ENCODE measurements at regions not wholly inside any gene's neighbourhood (a gene's known extent, or its start where the extent isn't known, plus 50 kb on each side); places are given as distances from the start of the nearest gene placed in this dataset.
"Not testable (repeated sequence)": the region's sequence is repeated elsewhere in the genome, so short reads cannot be mapped to it uniquely, and the experiment has no call there.

- intact Hi-C loops (cut with DNase I) = no loop called here
- Histone ChIP-seq H3K4me3 (no peak overlapping the region), H3K27ac (no peak overlapping the region), H3K36me3 (replicated peaks in 1 of 2) (no peaks in the 10 kb centered on the region), H3K27me3 (no peaks in the 10 kb centered on the region), H3K9me3 (replicated peaks in 1 of 3) (no peaks in the 10 kb centered on the region), H3K4me1 (replicated peaks in 1 of 2) (peaks cover 0 to 6% of the 10 kb centered on the region in 2 donors)
- TF ChIP-seq POLR2A (IDR thresholded peaks at IDR 0.05) = no peak
- TF ChIP-seq CTCF (IDR thresholded peaks at IDR 0.05) = no peak
- 96 to 98% (median 97%) methylated on average over 20 of the region's 20 CpGs for WGBS, 4 donors
- DNase-seq = peak in 1 of 7 donors; percentile 12
Observed at GRCh38 chr15:28783873-28784272, 64.6 kb downstream of the GOLGA6L7 start.

GRCh38 chr15:28783466-28783865 lies 65.0 kb downstream of the GOLGA6L7 start:
- Histone ChIP-seq H3K9me3 (replicated peaks in 1 of 3) (no peaks in the 10 kb centered on the region), H3K4me1 (replicated peaks in 1 of 2) (peaks cover 0 to 3% of the 10 kb centered on the region in 2 donors), H3K27me3 (no peaks in the 10 kb centered on the region), H3K36me3 (replicated peaks in 1 of 2) (no peaks in the 10 kb centered on the region), H3K4me3 (no peak overlapping the region), H3K27ac (no peak overlapping the region)
- TF ChIP-seq CTCF (IDR thresholded peaks at IDR 0.05) (no peak), POLR2A (IDR thresholded peaks at IDR 0.05) (no peak)
- DNase-seq = peak in 1 of 7 donors; percentile 8
- WGBS, 4 donors = 96 to 99% (median 98%) methylated on average over 19 to 21 of the region's 21 CpGs
- intact Hi-C loops (cut with DNase I) = no loop called here

- not testable (repeated sequence) for DNase-seq
Observed at GRCh38 chr15:28778397-28778796, 66.2 kb upstream of the GOLGA8M start.

GRCh38 chr15:28772857-28773256 lies 60.6 kb upstream of the GOLGA8M start:
- H3K9me3 ChIP-seq (replicated peaks in 1 of 3); H3K36me3 ChIP-seq (replicated peaks in 1 of 2); DNase-seq; intact Hi-C loops (cut with DNase I); H3K4me3 ChIP-seq; H3K27ac ChIP-seq; H3K4me1 ChIP-seq (replicated peaks in 1 of 2); H3K27me3 ChIP-seq: not testable (repeated sequence)
- 56 to 97% (median 83%) methylated on average over 2 to 3 of the region's 3 CpGs for WGBS, 4 donors

More at GRCh38 chr15:28778397-28778796, 66.2 kb upstream of the GOLGA8M start:
- H3K4me3 ChIP-seq; H3K27ac ChIP-seq; H3K4me1 ChIP-seq (replicated peaks in 1 of 2); intact Hi-C loops (cut with DNase I); H3K9me3 ChIP-seq (replicated peaks in 1 of 3); H3K27me3 ChIP-seq; H3K36me3 ChIP-seq (replicated peaks in 1 of 2): not testable (repeated sequence)
- WGBS, 4 donors = 80 to 90% (median 85%) methylated on average over 2 of the region's 2 CpGs

Small RNAs in the stretch of these regions (small RNA-seq; reads per million reads assigned to genes)
- gene AC055876.3 = 0 reads per million in 2 donors
